H9 (cell line): ENCODE measurements at regions not wholly inside any gene's neighbourhood (a gene's known extent, or its start where the extent isn't known, plus 50 kb on each side); places are given as distances from the start of the nearest gene placed in this dataset.

ENCODE experiments used
- DNase-seq: peaks from one replicate; pipeline ENCODE4 v3.0.0-alpha.2; 2017
- H2AFZ ChIP-seq: one replicate; pipeline ENCODE4 v1.6.1; 2013; ENCODE audit warnings: mild to moderate bottlenecking, low read length, control low read depth, moderate library complexity
- H2AK5ac ChIP-seq: 2 replicates; pipeline ENCODE4 v1.6.1; 2013; ENCODE audit warnings: low read length, control low read depth, mixed read lengths; ENCODE audit not compliant: insufficient read length
- H2BK120ac ChIP-seq: one replicate; pipeline ENCODE4 v1.6.1; 2013; ENCODE audit warnings: low read depth, mild to moderate bottlenecking, low read length, control low read depth, inconsistent platforms; ENCODE audit not compliant: poor library complexity, severe bottlenecking
- H2BK12ac ChIP-seq: 2 replicates; pipeline ENCODE4 v1.6.1; 2013; ENCODE audit warnings: low read length, control low read depth, mixed read lengths, low read depth; ENCODE audit not compliant: insufficient read length
- H2BK15ac ChIP-seq: 2 replicates; pipeline ENCODE4 v1.6.1; 2013; ENCODE audit warnings: low read depth, low read length, control low read depth
- H2BK20ac ChIP-seq: one replicate; pipeline ENCODE4 v1.6.1; 2013; ENCODE audit warnings: low read depth, mild to moderate bottlenecking, low read length, control low read depth, inconsistent platforms; ENCODE audit not compliant: poor library complexity, severe bottlenecking
- H2BK5ac ChIP-seq: 2 replicates; pipeline ENCODE4 v1.6.1; 2013; ENCODE audit warnings: low read length, control low read depth, mixed read lengths; ENCODE audit not compliant: insufficient read length
- H3K14ac ChIP-seq: 2 replicates; pipeline ENCODE4 v1.6.1; 2013; ENCODE audit warnings: low read length, control low read depth; ENCODE audit not compliant: insufficient read depth
- H3K18ac ChIP-seq: 2 replicates; pipeline ENCODE4 v1.6.1; 2013; ENCODE audit warnings: low read depth, mild to moderate bottlenecking, mixed read lengths, low read length, control low read depth; ENCODE audit not compliant: insufficient read length
- H3K23ac ChIP-seq: 2 replicates; pipeline ENCODE4 v1.6.1; 2013; ENCODE audit warnings: low read length, control low read depth, mixed read lengths, low read depth; ENCODE audit not compliant: insufficient read length
- H3K23me2 ChIP-seq: 2 replicates; pipeline ENCODE4 v1.6.1; 2013; ENCODE audit warnings: low read depth, mild to moderate bottlenecking, mixed read lengths, low read length, control low read depth; ENCODE audit not compliant: insufficient read length, poor library complexity, severe bottlenecking
- H3K27ac ChIP-seq: 2 replicates; pipeline ENCODE4 v1.5.1; 2013; ENCODE audit warnings: low read length, control low read depth, mixed read lengths, low read depth; ENCODE audit not compliant: insufficient read length
- H3K27me3 ChIP-seq: 2 replicates; pipeline ENCODE4 v1.6.1; 2013; ENCODE audit warnings: low read length, control low read depth, inconsistent platforms; ENCODE audit not compliant: insufficient read depth
- H3K4ac ChIP-seq: 2 replicates; pipeline ENCODE4 v1.6.1; 2013; ENCODE audit warnings: low read depth, mild to moderate bottlenecking, control low read depth, inconsistent platforms, low read length, moderate library complexity
- H3K4me1 ChIP-seq: 2 replicates; pipeline ENCODE4 v1.6.1; 2013; ENCODE audit warnings: low read length, control low read depth, inconsistent platforms; ENCODE audit not compliant: insufficient read depth
- H3K4me2 ChIP-seq: 2 replicates; pipeline ENCODE4 v1.6.1; 2013; ENCODE audit warnings: low read length, control low read depth, mixed read lengths; ENCODE audit not compliant: insufficient read length, insufficient read depth
- H3K56ac ChIP-seq: 2 replicates; pipeline ENCODE4 v1.6.1; 2013; ENCODE audit warnings: low read depth, mild to moderate bottlenecking, mixed read lengths, low read length, control low read depth; ENCODE audit not compliant: insufficient read length
- H3K79me1 ChIP-seq: 2 replicates; pipeline ENCODE4 v1.6.1; 2013; ENCODE audit warnings: low read depth, mild to moderate bottlenecking, moderate library complexity, low read length, control low read depth, inconsistent platforms; ENCODE audit not compliant: insufficient read depth, poor library complexity, severe bottlenecking
- H3K79me2 ChIP-seq: 2 replicates; pipeline ENCODE4 v1.6.1; 2013; ENCODE audit warnings: low read length, control low read depth, inconsistent platforms; ENCODE audit not compliant: insufficient read depth
- H3K9ac ChIP-seq: 2 replicates; pipeline ENCODE4 v1.6.1; 2013; ENCODE audit warnings: low read length, control low read depth, mixed read lengths; ENCODE audit not compliant: insufficient read length; ENCODE audit errors: extremely low read depth
- H3K9me3 ChIP-seq: one replicate; pipeline ENCODE4 v1.6.1; 2013; ENCODE audit warnings: low read depth, low read length, inconsistent platforms; ENCODE audit not compliant: control insufficient read depth
- H3T11ph ChIP-seq: one replicate; pipeline ENCODE4 v1.6.1; 2013; ENCODE audit warnings: mild to moderate bottlenecking, low read length, control low read depth, inconsistent platforms
- H4K20me1 ChIP-seq: one replicate; pipeline ENCODE4 v1.6.1; 2013; ENCODE audit not compliant: control insufficient read depth, insufficient read length, insufficient read depth
- H4K5ac ChIP-seq: 2 replicates; pipeline ENCODE4 v1.6.1; 2013; ENCODE audit warnings: low read depth, mild to moderate bottlenecking, mixed read lengths, low read length, control low read depth; ENCODE audit not compliant: insufficient read length
- H4K8ac ChIP-seq: replicated peaks from 2 replicates; pipeline ENCODE4 v1.6.1; 2013; ENCODE audit warnings: low read length, control low read depth, mixed read lengths, low read depth; ENCODE audit not compliant: insufficient read length
- H4K91ac ChIP-seq: 2 replicates; pipeline ENCODE4 v1.6.1; 2013; ENCODE audit warnings: low read depth, mild to moderate bottlenecking, moderate library complexity, mixed read lengths, low read length, control low read depth; ENCODE audit not compliant: insufficient read length
- H3K27ac Mint-ChIP-seq, 3 experiments: 2 replicates in 2 of 3; 3 replicates in 1 of 3; pipeline ENCODE4 v1.8.0; 2020 to 2021; ENCODE audit warnings: mixed read lengths in 3 of 3, mild to moderate bottlenecking in 1 of 3, moderate library complexity in 1 of 3
- H3K27me3 Mint-ChIP-seq: 2 replicates; pipeline ENCODE4 v1.8.0; 2021; ENCODE audit warnings: low read depth, mild to moderate bottlenecking, moderate library complexity, mixed read lengths
- H3K36me3 Mint-ChIP-seq, 3 experiments: 2 replicates in 2 of 3; 3 replicates in 1 of 3; pipeline ENCODE4 v1.8.0; 2020 to 2021; ENCODE audit warnings: low read depth in 3 of 3, mixed read lengths in 3 of 3; ENCODE audit not compliant: insufficient read depth in 1 of 3
- H3K4me1 Mint-ChIP-seq, 2 experiments: 2 replicates each; pipeline ENCODE4 v1.8.0; 2020; ENCODE audit warnings: mixed read lengths in 2 of 2
- H3K4me3 Mint-ChIP-seq, 2 experiments: 2 replicates in 1 of 2; 3 replicates in 1 of 2; pipeline ENCODE4 v1.8.0; 2020 to 2021; ENCODE audit warnings: mild to moderate bottlenecking in 2 of 2, mixed read lengths in 2 of 2, moderate library complexity in 1 of 2
- H3K9me3 Mint-ChIP-seq, 2 experiments: 2 replicates in 1 of 2; 3 replicates in 1 of 2; pipeline ENCODE4 v1.8.0; 2020; ENCODE audit warnings: mild to moderate bottlenecking in 2 of 2, mixed read lengths in 2 of 2, moderate library complexity in 1 of 2
- CTCF ChIP-seq: fragments of 200-600 bp; sonication (generic); conservative IDR thresholded peaks from 3 replicates; pipeline ENCODE4 v1.8.0; 2021; ENCODE audit warnings: antibody characterized with exemption, mild to moderate bottlenecking
- WGBS: extraction: QIAGEN DNeasy Blood & Tissue Kit; methylation state at CpG from one replicate; pipeline ENCODE4 v1.1.7; 2013; ENCODE audit warnings: missing lambda C conversion rate, low lambda C conversion rate, mixed read lengths; ENCODE audit not compliant: insufficient read length; ENCODE audit errors: extremely low coverage; 5-methylcytosine and 5-hydroxymethylcytosine counted together

- Histone ChIP-seq H3K14ac (no peak overlapping the region), H4K91ac (no peak overlapping the region), H2BK15ac (no peak overlapping the region), H3K4me1 (no peaks in the 10 kb centered on the region), H2BK20ac (no peak overlapping the region), H2BK120ac (no peak overlapping the region), H4K5ac (no peak overlapping the region), H3K56ac (no peak overlapping the region), H3T11ph (no peak overlapping the region), H3K4me2 (no peak overlapping the region), H3K9ac (no peak overlapping the region), H3K79me2 (no peaks in the 10 kb centered on the region), H3K79me1 (no peaks in the 10 kb centered on the region), H2AFZ (no peak overlapping the region), H3K23ac (no peak overlapping the region), H3K23me2 (no peaks in the 10 kb centered on the region), H2BK5ac (no peak overlapping the region), H3K27me3 (no peaks in the 10 kb centered on the region), H3K18ac (no peak overlapping the region), H2BK12ac (no peak overlapping the region), H3K27ac (no peak overlapping the region), H4K20me1 (no peaks in the 10 kb centered on the region), H3K4ac (no peak overlapping the region), H2AK5ac (no peak overlapping the region), H3K9me3 (no peaks in the 10 kb centered on the region), H4K8ac (no peak overlapping the region)
- Mint-ChIP-seq H3K36me3 (no peaks in the 10 kb centered on the region), H3K27ac (no peak overlapping the region), H3K27me3 (peaks cover 3% of the 10 kb centered on the region), H3K9me3 (no peaks in the 10 kb centered on the region), H3K4me1 (no peaks in the 10 kb centered on the region), H3K4me3 (no peak overlapping the region)
- no peak for DNase-seq
- no peak for TF ChIP-seq CTCF
- WGBS, result no CpG with 5 or more reads among the region's 7 CpGs
Measured at GRCh38 chr17:33948309-33948708, 306.8 kb upstream of the CCL2 start.
